AG09319 (cell line): ENCODE measurements at regions not wholly inside any gene's neighbourhood (a gene's known extent, or its start where the extent isn't known, plus 50 kb on each side); places are given as distances from the start of the nearest gene placed in this dataset.

Experiments used
- DNase-seq: peaks from one replicate; pipeline ENCODE4 v3.0.0-alpha.2; 2010; ENCODE audit warnings: low read depth; ENCODE audit errors: extremely low read depth
- TF ChIP-seq, protein P1 (sequence below): IDR thresholded peaks from 2 replicates; pipeline ENCODE4 v1.5.1; 2011; ENCODE audit warnings: low read depth, mild to moderate bottlenecking, inconsistent platforms, low read length, moderate library complexity

DNA sequence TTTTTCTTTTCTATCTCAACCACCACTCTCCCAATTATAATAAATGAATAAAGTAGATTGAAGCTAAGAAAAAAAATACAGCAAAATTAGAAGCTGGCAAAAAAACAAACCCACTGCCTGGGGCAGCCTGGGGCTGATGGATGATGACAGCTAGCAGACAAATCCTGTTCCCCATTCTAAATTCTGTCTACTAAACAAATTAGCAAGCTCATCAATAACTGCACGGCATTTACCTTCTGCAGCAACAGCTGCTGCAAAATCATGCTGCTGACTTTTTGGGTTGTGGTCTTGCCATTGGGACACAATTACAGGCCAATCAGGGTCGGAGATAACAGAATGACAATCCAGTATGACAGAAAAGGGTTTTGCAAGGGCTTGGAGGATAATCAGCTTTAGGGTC lies 443.6 kb upstream of the SOX5 start:
- DNase-seq = no peak
- TF ChIP-seq, protein P1, sequence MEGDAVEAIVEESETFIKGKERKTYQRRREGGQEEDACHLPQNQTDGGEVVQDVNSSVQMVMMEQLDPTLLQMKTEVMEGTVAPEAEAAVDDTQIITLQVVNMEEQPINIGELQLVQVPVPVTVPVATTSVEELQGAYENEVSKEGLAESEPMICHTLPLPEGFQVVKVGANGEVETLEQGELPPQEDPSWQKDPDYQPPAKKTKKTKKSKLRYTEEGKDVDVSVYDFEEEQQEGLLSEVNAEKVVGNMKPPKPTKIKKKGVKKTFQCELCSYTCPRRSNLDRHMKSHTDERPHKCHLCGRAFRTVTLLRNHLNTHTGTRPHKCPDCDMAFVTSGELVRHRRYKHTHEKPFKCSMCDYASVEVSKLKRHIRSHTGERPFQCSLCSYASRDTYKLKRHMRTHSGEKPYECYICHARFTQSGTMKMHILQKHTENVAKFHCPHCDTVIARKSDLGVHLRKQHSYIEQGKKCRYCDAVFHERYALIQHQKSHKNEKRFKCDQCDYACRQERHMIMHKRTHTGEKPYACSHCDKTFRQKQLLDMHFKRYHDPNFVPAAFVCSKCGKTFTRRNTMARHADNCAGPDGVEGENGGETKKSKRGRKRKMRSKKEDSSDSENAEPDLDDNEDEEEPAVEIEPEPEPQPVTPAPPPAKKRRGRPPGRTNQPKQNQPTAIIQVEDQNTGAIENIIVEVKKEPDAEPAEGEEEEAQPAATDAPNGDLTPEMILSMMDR = no peak

- DNase-seq = no peak
- TF ChIP-seq, protein P1 = no peak
These were observed 439.9 kb upstream of the SOX5 start for GRCh38 chr12:24389394-24389793.

- no peak for DNase-seq
- TF ChIP-seq, protein P1 = no peak
These were observed 437.9 kb upstream of the SOX5 start for GRCh38 chr12:24387381-24387780.

DNA sequence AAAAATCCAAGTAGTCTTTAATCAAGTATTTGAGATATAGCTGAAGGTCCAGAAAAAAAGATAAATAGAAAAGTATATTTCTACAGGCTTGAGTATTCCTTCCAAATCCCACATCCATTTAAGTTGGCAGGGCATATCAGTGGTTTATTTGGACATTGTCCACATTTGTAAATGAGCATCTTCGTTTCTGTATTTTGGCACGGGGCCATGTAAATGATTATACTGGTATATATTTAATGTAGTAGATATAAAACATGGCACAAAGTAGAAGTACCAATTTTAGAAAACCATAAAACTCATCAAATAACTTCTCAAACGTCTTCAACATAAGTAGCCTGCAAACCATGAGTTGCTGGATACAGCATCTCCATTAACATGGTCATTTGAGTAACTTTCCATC lies 437.4 kb upstream of the SOX5 start:
- no peak for DNase-seq
- TF ChIP-seq, protein P1 = no peak

GRCh38 chr12:24381790-24382189 lies 432.3 kb upstream of the SOX5 start:
- TF ChIP-seq, protein P1 = no peak
- DNase-seq = no peak

DNA sequence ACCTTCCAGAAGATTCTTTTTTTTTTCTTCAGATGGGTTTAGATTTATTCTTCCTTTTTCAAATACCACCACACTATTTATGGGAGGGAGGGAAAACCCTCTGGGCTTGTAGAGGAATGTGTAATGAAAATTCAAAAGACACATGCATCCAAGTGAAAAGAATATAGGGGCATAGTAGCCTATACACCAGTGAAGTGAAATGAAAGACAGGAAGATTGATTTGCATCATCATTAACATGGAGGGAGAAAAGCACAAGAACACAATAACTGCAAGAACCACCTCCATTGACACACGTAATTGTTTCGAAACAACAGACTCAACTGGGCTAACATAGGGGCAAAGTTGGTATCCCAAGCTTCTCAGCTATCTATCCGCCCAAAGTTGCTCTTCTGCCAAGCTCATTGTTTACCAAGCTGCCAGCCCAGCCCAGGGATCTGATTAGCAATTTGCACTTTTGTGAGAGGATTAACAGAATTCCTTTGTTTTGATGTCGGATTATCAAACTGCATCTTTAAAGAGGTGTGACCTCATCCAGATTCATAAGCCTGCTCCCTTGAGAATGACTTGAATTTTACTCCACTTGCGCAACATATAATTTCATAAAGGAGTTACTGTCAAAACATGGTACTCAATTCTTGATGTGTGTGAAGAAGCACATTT lies 430.5 kb upstream of the SOX5 start:
- no peak for DNase-seq
- TF ChIP-seq, protein P1 = no peak

- no peak for DNase-seq
- TF ChIP-seq, protein P1 = no peak
These were observed 430.0 kb upstream of the SOX5 start for GRCh38 chr12:24379433-24379832.
